Neural cell (in vitro differentiated cells): ENCODE measurements at regions not wholly inside any gene's neighbourhood (a gene's known extent, or its start where the extent isn't known, plus 50 kb on each side); places are given as distances from the start of the nearest gene placed in this dataset.

Experiments
- H2AFZ ChIP-seq: fragments of 200-600, 300-800 bp; sonication (generic), shearing (Covaris generic); 2 replicates; pipeline ENCODE4 v1.6.0; 2014; ENCODE audit warnings: low read depth, mild to moderate bottlenecking, antibody characterized with exemption, low read length, moderate library complexity
- H3F3A ChIP-seq: fragments of 200-600 bp; shearing (Covaris generic); 2 replicates; pipeline ENCODE4 v1.6.1; 2016; ENCODE audit warnings: mild to moderate bottlenecking, moderate library complexity, mixed read lengths, antibody characterized with exemption, low read length; ENCODE audit not compliant: insufficient read depth, poor library complexity, severe bottlenecking
- H3K27ac ChIP-seq: fragments of 200-600, 300-800 bp; sonication (generic), shearing (Covaris generic); 2 replicates; pipeline ENCODE4 v1.5.1; 2014; ENCODE audit warnings: mild to moderate bottlenecking, low read length, moderate library complexity
- H3K27me3 ChIP-seq: fragments of 300-800, 200-600 bp; sonication (generic), shearing (Covaris generic); 2 replicates; pipeline ENCODE4 v1.6.0; 2014; ENCODE audit warnings: mild to moderate bottlenecking, low read depth, low read length, moderate library complexity; ENCODE audit not compliant: insufficient read depth
- H3K36me3 ChIP-seq: fragments of 300-800, 200-600 bp; sonication (generic), shearing (Covaris generic); 2 replicates; pipeline ENCODE4 v1.5.1; 2014; ENCODE audit warnings: mild to moderate bottlenecking, antibody characterized with exemption, low read length, moderate library complexity; ENCODE audit not compliant: insufficient read depth
- H3K4me2 ChIP-seq: fragments of 300-800, 200-600 bp; sonication (generic), shearing (Covaris generic); 2 replicates; pipeline ENCODE4 v1.6.0; 2014; ENCODE audit warnings: mild to moderate bottlenecking, low read length
- H3K4me3 ChIP-seq: fragments of 300-800, 200-600 bp; sonication (generic), shearing (Covaris generic); 2 replicates; pipeline ENCODE4 v1.5.1; 2014; ENCODE audit warnings: mild to moderate bottlenecking, low read length, moderate library complexity
- H3K79me2 ChIP-seq: fragments of 200-600 bp; shearing (Covaris generic); replicated peaks from 2 replicates; pipeline ENCODE4 v1.6.0; 2014; ENCODE audit warnings: mild to moderate bottlenecking, low read length, moderate library complexity; ENCODE audit not compliant: insufficient read depth
- H3K9ac ChIP-seq: fragments of 300-800, 200-600 bp; sonication (generic), shearing (Covaris generic); 2 replicates; pipeline ENCODE4 v1.6.1; 2016; ENCODE audit warnings: mild to moderate bottlenecking, low read length, mixed read lengths
- H3K9me2 ChIP-seq: fragments of 200-600 bp; shearing (Covaris generic); 2 replicates; pipeline ENCODE4 v1.6.1; 2016; ENCODE audit warnings: mild to moderate bottlenecking, low read length, mixed read lengths; ENCODE audit not compliant: insufficient read depth
- H3K9me3 ChIP-seq: fragments of 200-600, 300-800 bp; sonication (generic), shearing (Covaris generic); 2 replicates; pipeline ENCODE4 v1.6.1; 2016; ENCODE audit warnings: mild to moderate bottlenecking, mixed run types, low read length, moderate library complexity, mixed read lengths
- H4K20me1 ChIP-seq: fragments of 200-600 bp; shearing (Covaris generic); 2 replicates; pipeline ENCODE4 v1.6.1; 2016; ENCODE audit warnings: mild to moderate bottlenecking, mixed run types; ENCODE audit not compliant: insufficient read depth
- CTCF ChIP-seq: fragments of 450-650 bp; IDR thresholded peaks from 2 replicates; pipeline ENCODE4 v1.5.1; 2014; ENCODE audit warnings: antibody characterized with exemption, mild to moderate bottlenecking, moderate library complexity; ENCODE audit not compliant: poor library complexity, severe bottlenecking
- EP300 ChIP-seq: fragments of 450-650 bp; conservative IDR thresholded peaks from 2 replicates; pipeline ENCODE4 v1.6.1; 2014; ENCODE audit warnings: antibody characterized with exemption, mild to moderate bottlenecking, moderate library complexity; ENCODE audit not compliant: poor library complexity, severe bottlenecking
- EZH2 ChIP-seq: fragments of 200-600, 300-800 bp; shearing (Covaris generic), sonication (generic); IDR thresholded peaks from 2 replicates; pipeline ENCODE4 v1.6.1; 2014; ENCODE audit warnings: antibody characterized with exemption, low read length, borderline replicate concordance, mild to moderate bottlenecking; ENCODE audit not compliant: insufficient read depth, poor library complexity, severe bottlenecking
- MXI1 ChIP-seq: fragments of 450-650 bp; conservative IDR thresholded peaks from 2 replicates; pipeline ENCODE4 v1.6.1; 2014; ENCODE audit warnings: antibody characterized with exemption, mild to moderate bottlenecking; ENCODE audit not compliant: poor library complexity, severe bottlenecking
- POLR2AphosphoS5 ChIP-seq: IDR thresholded peaks from 2 replicates; pipeline ENCODE4 v1.6.1; 2012
- RAD21 ChIP-seq: fragments of 450-650 bp; conservative IDR thresholded peaks from 2 replicates; pipeline ENCODE4 v1.6.1; 2014; ENCODE audit warnings: antibody characterized with exemption, mild to moderate bottlenecking, moderate library complexity
- REST ChIP-seq: IDR thresholded peaks from 2 replicates; pipeline ENCODE4 v1.6.1; 2012; ENCODE audit warnings: borderline replicate concordance
- SMC3 ChIP-seq: fragments of 450-650 bp; conservative IDR thresholded peaks from 2 replicates; pipeline ENCODE4 v1.6.1; 2014; ENCODE audit warnings: antibody characterized with exemption, mild to moderate bottlenecking, moderate library complexity; ENCODE audit not compliant: poor library complexity
- TAF1 ChIP-seq: IDR thresholded peaks from 2 replicates; pipeline ENCODE4 v1.6.1; 2012; ENCODE audit warnings: low read depth

- H3F3A ChIP-seq = no peaks in the 10 kb centered on the region
These were observed 222.5 kb downstream of the IRF8 start for GRCh38 chr16:86121374-86122010.

GRCh38 chr16:86122681-86123342 lies 223.8 kb downstream of the IRF8 start:
- Histone ChIP-seq H3K27me3 (no peaks in the 10 kb centered on the region), H2AFZ (no peak overlapping the region), H3K36me3 (no peaks in the 10 kb centered on the region), H3K4me3 (no peak overlapping the region), H4K20me1 (no peaks in the 10 kb centered on the region), H3K9ac (no peak overlapping the region), H3K9me3 (no peaks in the 10 kb centered on the region), H3F3A (no peaks in the 10 kb centered on the region), H3K9me2 (no peaks in the 10 kb centered on the region), H3K79me2 (no peaks in the 10 kb centered on the region), H3K4me2 (no peak overlapping the region), H3K27ac (no peak overlapping the region)
- TF ChIP-seq RAD21 = no peak

More at GRCh38 chr16:86121374-86122010, 222.5 kb downstream of the IRF8 start:
- no peaks in the 10 kb centered on the region for H4K20me1 ChIP-seq
- TF ChIP-seq RAD21 (no peak), TAF1 (no peak), EZH2 (no peak), SMC3 (no peak)
- H3K27ac ChIP-seq = no peak overlapping the region
- no peaks in the 10 kb centered on the region for H3K9me3 ChIP-seq
- H3K4me2 ChIP-seq = no peak overlapping the region
- H3K9me2 ChIP-seq = no peaks in the 10 kb centered on the region
- no peak overlapping the region for H2AFZ ChIP-seq
- H3K9ac ChIP-seq = no peak overlapping the region
- no peaks in the 10 kb centered on the region for H3K79me2 ChIP-seq
- no peaks in the 10 kb centered on the region for H3K27me3 ChIP-seq
- H3K36me3 ChIP-seq = no peaks in the 10 kb centered on the region
- no peak overlapping the region for H3K4me3 ChIP-seq

- Histone ChIP-seq H3K9me3 (no peaks in the 10 kb centered on the region), H2AFZ (no peak overlapping the region), H3K79me2 (no peaks in the 10 kb centered on the region), H3K4me2 (no peak overlapping the region), H3K4me3 (no peak overlapping the region), H3K36me3 (no peaks in the 10 kb centered on the region), H4K20me1 (no peaks in the 10 kb centered on the region), H3K9ac (no peak overlapping the region), H3K27ac (no peak overlapping the region), H3K27me3 (no peaks in the 10 kb centered on the region), H3F3A (no peaks in the 10 kb centered on the region), H3K9me2 (no peaks in the 10 kb centered on the region)
- no peak for TF ChIP-seq EP300
- TF ChIP-seq SMC3 = no peak
- TF ChIP-seq CTCF = no peak
- TF ChIP-seq REST = no peak
- TF ChIP-seq POLR2AphosphoS5 = no peak
- TF ChIP-seq EZH2 = no peak
- no peak for TF ChIP-seq TAF1
- no peak for TF ChIP-seq MXI1
- TF ChIP-seq RAD21 = no peak
These were observed 225.4 kb downstream of the IRF8 start for GRCh38 chr16:86124321-86124720.
